ENCODE measurements at regions not wholly inside any gene's neighbourhood (a gene's known extent, or its start where the extent isn't known, plus 50 kb on each side); places are given as distances from the start of the nearest gene placed in this dataset.

DNA sequence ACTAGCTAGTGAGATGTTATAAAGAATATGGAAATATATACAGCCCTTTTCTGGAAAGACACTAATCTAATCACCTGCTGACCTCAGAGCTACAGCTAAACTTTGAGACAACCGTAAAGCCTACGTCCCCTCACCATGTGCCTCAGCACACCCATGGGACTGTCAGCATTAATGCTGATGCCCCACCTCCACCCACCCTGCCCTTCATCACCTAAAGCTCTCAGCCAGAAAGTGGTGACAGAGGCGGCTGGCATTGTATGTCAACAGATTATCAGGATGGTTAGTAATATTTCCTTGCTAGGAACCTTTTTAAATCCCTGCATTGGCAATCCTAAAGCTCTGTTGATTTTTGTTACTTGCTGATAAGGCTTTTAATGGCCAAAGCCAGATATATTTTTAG lies 1177.9 kb downstream of the DIAPH3 start:
- TF ChIP-seq POLR2A (IDR thresholded peaks at IDR 0.05; ENCODE audit: low read depth, low read length) (no peak), POLR2AphosphoS5 (IDR thresholded peaks at IDR 0.05; ENCODE audit: low read depth, low read length) (no peak), TAF1 (IDR thresholded peaks at IDR 0.05; ENCODE audit: low read depth, low read length) (no peak)

Measured in GM12891 (cell line).